ENCODE measurements at regions not wholly inside any gene's neighbourhood (a gene's known extent, or its start where the extent isn't known, plus 50 kb on each side); places are given as distances from the start of the nearest gene placed in this dataset.

DNA sequence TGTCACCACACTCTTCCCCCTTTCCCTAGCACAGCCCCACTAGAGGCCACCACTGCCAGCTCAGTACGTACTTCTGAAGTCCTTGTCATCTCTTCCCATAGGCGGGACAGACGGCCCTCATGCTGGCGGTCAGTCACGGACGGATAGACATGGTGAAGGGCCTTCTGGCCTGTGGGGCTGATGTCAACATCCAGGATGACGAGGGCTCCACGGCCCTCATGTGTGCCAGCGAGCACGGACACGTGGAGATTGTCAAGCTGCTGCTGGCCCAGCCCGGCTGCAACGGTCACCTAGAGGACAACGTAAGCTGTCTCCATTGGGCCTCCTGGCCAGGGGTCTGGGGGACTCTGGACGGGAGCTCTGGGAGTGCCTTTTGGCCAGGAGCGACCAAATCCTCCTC is 99.4 kb upstream of the DMRT1 start:
- TF ChIP-seq, protein P1, sequence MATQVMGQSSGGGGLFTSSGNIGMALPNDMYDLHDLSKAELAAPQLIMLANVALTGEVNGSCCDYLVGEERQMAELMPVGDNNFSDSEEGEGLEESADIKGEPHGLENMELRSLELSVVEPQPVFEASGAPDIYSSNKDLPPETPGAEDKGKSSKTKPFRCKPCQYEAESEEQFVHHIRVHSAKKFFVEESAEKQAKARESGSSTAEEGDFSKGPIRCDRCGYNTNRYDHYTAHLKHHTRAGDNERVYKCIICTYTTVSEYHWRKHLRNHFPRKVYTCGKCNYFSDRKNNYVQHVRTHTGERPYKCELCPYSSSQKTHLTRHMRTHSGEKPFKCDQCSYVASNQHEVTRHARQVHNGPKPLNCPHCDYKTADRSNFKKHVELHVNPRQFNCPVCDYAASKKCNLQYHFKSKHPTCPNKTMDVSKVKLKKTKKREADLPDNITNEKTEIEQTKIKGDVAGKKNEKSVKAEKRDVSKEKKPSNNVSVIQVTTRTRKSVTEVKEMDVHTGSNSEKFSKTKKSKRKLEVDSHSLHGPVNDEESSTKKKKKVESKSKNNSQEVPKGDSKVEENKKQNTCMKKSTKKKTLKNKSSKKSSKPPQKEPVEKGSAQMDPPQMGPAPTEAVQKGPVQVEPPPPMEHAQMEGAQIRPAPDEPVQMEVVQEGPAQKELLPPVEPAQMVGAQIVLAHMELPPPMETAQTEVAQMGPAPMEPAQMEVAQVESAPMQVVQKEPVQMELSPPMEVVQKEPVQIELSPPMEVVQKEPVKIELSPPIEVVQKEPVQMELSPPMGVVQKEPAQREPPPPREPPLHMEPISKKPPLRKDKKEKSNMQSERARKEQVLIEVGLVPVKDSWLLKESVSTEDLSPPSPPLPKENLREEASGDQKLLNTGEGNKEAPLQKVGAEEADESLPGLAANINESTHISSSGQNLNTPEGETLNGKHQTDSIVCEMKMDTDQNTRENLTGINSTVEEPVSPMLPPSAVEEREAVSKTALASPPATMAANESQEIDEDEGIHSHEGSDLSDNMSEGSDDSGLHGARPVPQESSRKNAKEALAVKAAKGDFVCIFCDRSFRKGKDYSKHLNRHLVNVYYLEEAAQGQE (IDR thresholded peaks at IDR 0.05): no peak
- no peak for TF ChIP-seq FOXA1 (IDR thresholded peaks at IDR 0.05)
- no peak for TF ChIP-seq TAF1 (conservative IDR thresholded peaks at IDR 0.05)
- TF ChIP-seq CTCF (IDR thresholded peaks at IDR 0.05; ENCODE audit: low read depth, low read length, missing input control): no peak
- TF ChIP-seq JUND (IDR thresholded peaks at IDR 0.05): no peak
- no peak for TF ChIP-seq HNF4A (conservative IDR thresholded peaks at IDR 0.05)
- no peak for TF ChIP-seq SP1 (IDR thresholded peaks at IDR 0.05)
- no peak for TF ChIP-seq EGR1 (IDR thresholded peaks at IDR 0.05; ENCODE audit: low read depth in 2 of 2)
- TF ChIP-seq, protein P2, sequence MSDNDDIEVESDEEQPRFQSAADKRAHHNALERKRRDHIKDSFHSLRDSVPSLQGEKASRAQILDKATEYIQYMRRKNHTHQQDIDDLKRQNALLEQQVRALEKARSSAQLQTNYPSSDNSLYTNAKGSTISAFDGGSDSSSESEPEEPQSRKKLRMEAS (IDR thresholded peaks at IDR 0.05): no peak
- no peak for TF ChIP-seq YY1 (IDR thresholded peaks at IDR 0.05)
- no peak for TF ChIP-seq RXRA (IDR thresholded peaks at IDR 0.05)
- TF ChIP-seq ZBTB33 (IDR thresholded peaks at IDR 0.05): no peak
